ENCODE measurements at regions not wholly inside any gene's neighbourhood (a gene's known extent, or its start where the extent isn't known, plus 50 kb on each side); places are given as distances from the start of the nearest gene placed in this dataset.

DNA sequence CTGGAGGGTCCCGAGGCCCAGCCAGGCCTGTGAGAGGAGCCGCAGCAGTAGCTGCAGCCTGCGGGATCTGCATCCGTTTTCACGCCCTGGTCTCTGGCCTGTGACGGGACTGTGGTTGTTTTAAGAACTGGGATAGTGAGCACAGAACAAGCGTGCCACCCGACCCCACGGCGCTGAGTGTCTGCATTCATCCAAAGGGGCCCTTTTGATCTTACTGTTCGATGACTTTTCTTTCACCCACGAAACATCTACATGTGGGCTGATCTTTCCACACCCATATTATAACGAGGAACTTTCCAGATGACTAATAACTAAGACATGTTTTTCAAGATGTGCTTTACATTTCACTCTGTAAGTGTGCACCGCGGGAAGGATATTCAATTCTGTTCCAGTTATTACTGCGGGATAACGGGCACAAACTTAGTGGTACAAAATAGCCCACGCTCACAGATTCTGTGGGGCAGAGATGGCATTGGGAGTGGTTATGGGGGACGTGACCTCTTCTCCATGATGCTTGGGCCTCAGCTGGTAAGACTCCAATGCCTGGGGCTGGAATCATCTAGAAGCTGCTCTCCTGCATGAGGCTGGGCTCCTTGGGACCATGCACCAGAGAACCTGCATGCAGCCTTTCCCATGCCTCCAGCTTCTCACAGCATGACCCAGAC is 165.0 kb downstream of the SYK start:
- Mint-ChIP-seq H3K27me3 (ENCODE audit: low read depth, poor library complexity) (peaks cover 7% of the 10 kb centered on the region), H3K4me3 (no peak overlapping the region), H3K36me3 (ENCODE audit: low read depth) (no peaks in the 10 kb centered on the region), H3K27ac (peak overlapping the region; percentile 80), H3K9me3 (peaks cover 8% of the 10 kb centered on the region), H3K4me1 (peaks cover 50% of the 10 kb centered on the region)
- TF ChIP-seq, protein P1, sequence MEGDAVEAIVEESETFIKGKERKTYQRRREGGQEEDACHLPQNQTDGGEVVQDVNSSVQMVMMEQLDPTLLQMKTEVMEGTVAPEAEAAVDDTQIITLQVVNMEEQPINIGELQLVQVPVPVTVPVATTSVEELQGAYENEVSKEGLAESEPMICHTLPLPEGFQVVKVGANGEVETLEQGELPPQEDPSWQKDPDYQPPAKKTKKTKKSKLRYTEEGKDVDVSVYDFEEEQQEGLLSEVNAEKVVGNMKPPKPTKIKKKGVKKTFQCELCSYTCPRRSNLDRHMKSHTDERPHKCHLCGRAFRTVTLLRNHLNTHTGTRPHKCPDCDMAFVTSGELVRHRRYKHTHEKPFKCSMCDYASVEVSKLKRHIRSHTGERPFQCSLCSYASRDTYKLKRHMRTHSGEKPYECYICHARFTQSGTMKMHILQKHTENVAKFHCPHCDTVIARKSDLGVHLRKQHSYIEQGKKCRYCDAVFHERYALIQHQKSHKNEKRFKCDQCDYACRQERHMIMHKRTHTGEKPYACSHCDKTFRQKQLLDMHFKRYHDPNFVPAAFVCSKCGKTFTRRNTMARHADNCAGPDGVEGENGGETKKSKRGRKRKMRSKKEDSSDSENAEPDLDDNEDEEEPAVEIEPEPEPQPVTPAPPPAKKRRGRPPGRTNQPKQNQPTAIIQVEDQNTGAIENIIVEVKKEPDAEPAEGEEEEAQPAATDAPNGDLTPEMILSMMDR (IDR thresholded peaks at IDR 0.05) = no peak
- DNase-seq = no peak

DNA sequence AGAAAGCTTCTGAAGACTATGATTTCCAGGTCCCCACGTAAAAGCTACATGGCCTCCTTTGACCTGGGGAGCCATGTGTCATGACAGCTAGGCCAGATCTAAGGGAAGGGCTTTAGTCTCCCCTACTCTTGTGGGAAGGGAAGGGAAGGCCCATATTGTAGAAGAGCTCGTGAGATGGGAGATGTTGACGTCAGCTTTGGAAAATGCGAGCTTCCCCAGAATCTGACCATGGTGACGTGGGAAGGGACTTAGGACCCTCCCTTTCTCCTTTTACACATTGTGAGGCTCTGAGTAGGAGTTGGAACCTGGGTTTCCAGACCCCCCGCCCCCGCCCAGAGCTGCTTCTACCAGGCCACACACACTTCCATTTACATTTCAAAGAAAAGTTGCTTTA is 165.5 kb downstream of the SYK start:
- no peaks in the 10 kb centered on the region for H3K36me3 Mint-ChIP-seq (ENCODE audit: low read depth)
- H3K27me3 Mint-ChIP-seq (ENCODE audit: low read depth, poor library complexity) = peaks cover 7% of the 10 kb centered on the region
- no peak for DNase-seq
- H3K4me3 Mint-ChIP-seq = no peak overlapping the region
- H3K9me3 Mint-ChIP-seq = peaks cover 8% of the 10 kb centered on the region
- peaks cover 44% of the 10 kb centered on the region for H3K4me1 Mint-ChIP-seq
- peak overlapping the region; percentile 80 for H3K27ac Mint-ChIP-seq
- TF ChIP-seq, protein P1 (IDR thresholded peaks at IDR 0.05) = no peak

DNA sequence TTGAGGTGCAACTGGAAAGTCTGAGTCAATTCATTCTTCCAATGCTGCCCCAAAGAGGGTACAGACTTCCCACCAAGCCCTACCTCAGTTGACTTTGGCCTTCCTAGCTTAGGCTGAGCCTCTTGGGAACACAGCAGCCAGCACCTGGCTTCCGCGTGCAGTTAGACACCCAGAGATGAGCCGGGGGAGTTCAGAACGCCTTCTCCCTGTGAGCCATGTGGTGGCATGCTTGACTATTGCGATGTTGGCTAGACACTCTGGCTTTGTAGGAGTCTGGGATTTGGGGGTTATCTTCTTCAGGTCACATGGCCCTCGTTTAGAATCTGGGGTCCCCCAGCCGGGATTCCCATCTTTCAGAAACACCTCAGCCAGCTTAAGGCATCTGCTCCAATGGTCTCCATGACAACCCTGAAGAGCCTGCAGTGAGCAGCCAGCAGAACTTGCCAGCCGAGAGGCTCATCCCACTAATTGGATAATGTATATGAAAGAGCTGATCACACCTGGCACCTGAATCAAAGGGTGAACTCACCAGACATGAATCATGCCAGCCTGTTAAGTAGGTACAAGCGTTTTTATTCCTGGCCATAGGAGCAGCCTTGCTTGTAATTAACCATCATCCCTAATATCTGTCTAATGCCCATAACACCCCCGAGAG is 167.5 kb downstream of the SYK start:
- Mint-ChIP-seq H3K27me3 (ENCODE audit: low read depth, poor library complexity) (peaks cover 4% of the 10 kb centered on the region), H3K4me3 (no peak overlapping the region), H3K4me1 (peaks cover 53% of the 10 kb centered on the region), H3K36me3 (ENCODE audit: low read depth) (no peaks in the 10 kb centered on the region), H3K27ac (no peak overlapping the region), H3K9me3 (no peaks in the 10 kb centered on the region)
- TF ChIP-seq, protein P1 (IDR thresholded peaks at IDR 0.05) = no peak
- DNase-seq = no peak

DNA sequence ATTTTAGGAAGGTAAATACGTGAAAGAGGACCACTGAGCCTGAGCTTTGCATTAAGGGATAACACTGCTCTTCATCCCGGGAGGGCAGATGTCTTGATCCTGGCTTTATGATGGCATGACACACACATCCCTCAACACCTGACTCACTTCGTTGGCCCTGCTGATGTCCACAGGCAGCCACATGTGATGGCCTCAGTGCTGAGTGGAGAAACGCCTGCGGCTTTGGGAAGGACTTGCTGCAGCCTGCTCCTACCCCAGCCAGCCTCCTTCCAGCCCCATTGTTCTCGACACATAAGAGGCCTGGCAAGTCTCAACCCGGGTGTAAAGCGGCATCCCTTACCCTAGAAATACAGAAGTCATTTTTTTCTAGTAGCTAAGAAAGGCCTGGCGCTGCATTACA is 169.0 kb downstream of the SYK start:
- DNase-seq = no peak
- H3K27ac Mint-ChIP-seq = no peak overlapping the region
- no peaks in the 10 kb centered on the region for H3K36me3 Mint-ChIP-seq (ENCODE audit: low read depth)
- H3K4me3 Mint-ChIP-seq = no peak overlapping the region
- H3K4me1 Mint-ChIP-seq = peaks cover 52% of the 10 kb centered on the region
- TF ChIP-seq, protein P1 (IDR thresholded peaks at IDR 0.05) = no peak
- H3K27me3 Mint-ChIP-seq (ENCODE audit: low read depth, poor library complexity) = no peaks in the 10 kb centered on the region
- no peaks in the 10 kb centered on the region for H3K9me3 Mint-ChIP-seq

DNA sequence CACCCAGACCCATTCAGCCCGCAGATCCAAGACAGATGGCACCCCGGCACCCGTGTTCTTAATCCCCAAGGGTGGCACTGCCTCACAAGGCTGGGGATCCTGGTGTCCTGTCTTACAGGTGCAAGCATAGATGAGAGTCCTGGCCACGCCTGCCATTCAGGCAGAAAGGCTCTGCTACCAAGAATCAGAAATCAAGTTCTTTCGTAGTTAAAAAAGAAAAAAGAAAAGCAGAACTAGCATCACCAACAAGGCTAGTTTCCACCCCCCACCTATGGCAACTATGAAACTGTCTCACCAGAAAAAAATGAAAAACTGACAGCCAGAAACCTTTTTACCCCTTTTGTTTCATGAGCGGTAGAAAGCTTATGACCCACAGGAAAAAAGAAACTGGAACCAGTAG is 170.4 kb downstream of the SYK start:
- H3K36me3 Mint-ChIP-seq (ENCODE audit: low read depth) = no peaks in the 10 kb centered on the region
- no peaks in the 10 kb centered on the region for H3K9me3 Mint-ChIP-seq
- no peak overlapping the region for H3K27ac Mint-ChIP-seq
- TF ChIP-seq, protein P1 (IDR thresholded peaks at IDR 0.05) = no peak
- no peak for DNase-seq
- H3K4me1 Mint-ChIP-seq = peaks cover 49% of the 10 kb centered on the region
- no peak overlapping the region for H3K4me3 Mint-ChIP-seq
- H3K27me3 Mint-ChIP-seq (ENCODE audit: low read depth, poor library complexity) = no peaks in the 10 kb centered on the region

DNA sequence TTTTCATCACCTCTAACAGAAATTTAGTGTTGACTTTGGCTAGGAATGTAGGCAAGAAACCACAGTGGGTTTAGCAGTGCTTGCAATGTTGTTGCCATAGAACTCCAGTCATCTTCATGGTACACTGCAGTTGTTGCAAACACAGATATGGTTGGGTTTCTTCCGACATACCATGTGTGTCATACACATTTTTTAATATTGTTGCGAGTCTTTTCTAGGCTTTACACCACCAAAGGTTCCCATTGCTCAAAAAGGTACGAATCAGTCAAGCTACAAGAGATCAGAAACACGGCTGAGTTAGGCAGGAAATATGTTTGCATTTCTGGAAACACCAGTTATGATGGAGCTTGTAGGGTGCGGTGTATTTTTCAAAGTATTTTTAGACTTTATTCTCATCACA is 172.4 kb downstream of the SYK start:
- H3K4me1 Mint-ChIP-seq = peaks cover 45% of the 10 kb centered on the region
- no peaks in the 10 kb centered on the region for H3K36me3 Mint-ChIP-seq (ENCODE audit: low read depth)
- H3K9me3 Mint-ChIP-seq = no peaks in the 10 kb centered on the region
- DNase-seq = no peak
- H3K27ac Mint-ChIP-seq = no peak overlapping the region
- no peaks in the 10 kb centered on the region for H3K27me3 Mint-ChIP-seq (ENCODE audit: low read depth, poor library complexity)
- TF ChIP-seq, protein P1 (IDR thresholded peaks at IDR 0.05) = no peak
- no peak overlapping the region for H3K4me3 Mint-ChIP-seq

All from nephron progenitor cell (in vitro differentiated cells).